Prostate gland (tissue), 2 donors: ENCODE measurements at regions not wholly inside any gene's neighbourhood (a gene's known extent, or its start where the extent isn't known, plus 50 kb on each side); places are given as distances from the start of the nearest gene placed in this dataset.

ENCODE experiments used
- DNase-seq: peaks from one replicate; pipeline ENCODE4 v3.0.0-alpha.2; 2019; ENCODE audit warnings: low spot score
- H3K27ac ChIP-seq, 2 donors: fragments of 200-600 bp; sonication (generic); 2 replicates each; pipeline ENCODE4 v1.5.1; 2017 to 2019
- H3K27me3 ChIP-seq: fragments of 200-600 bp; sonication (generic); replicated peaks from 2 replicates; pipeline ENCODE4 v1.5.1; 2019; ENCODE audit not compliant: insufficient read depth
- H3K36me3 ChIP-seq, 2 donors: fragments of 200-600 bp; sonication (generic); 1 replicate in 1 of 2; 2 replicates in 1 of 2; pipeline versions ENCODE4 v1.5.1 to v1.8.1; 2017 to 2019
- H3K4me1 ChIP-seq: fragments of 200-600 bp; sonication (generic); replicated peaks from 2 replicates; pipeline ENCODE4 v1.5.1; 2019
- H3K4me3 ChIP-seq, 2 donors: fragments of 200-600 bp; sonication (generic); 2 replicates each; pipeline ENCODE4 v1.5.1; 2017 to 2019
- H3K9me3 ChIP-seq: fragments of 200-600 bp; sonication (generic); 2 replicates; pipeline ENCODE4 v1.5.1; 2017
- POLR2A ChIP-seq: fragments of 450-650 bp; IDR thresholded peaks from one replicate; pipeline ENCODE4 v1.6.1; 2016; ENCODE audit warnings: antibody characterized with exemption, mild to moderate bottlenecking
- POLR2AphosphoS5 ChIP-seq: sonication (generic); formaldehyde crosslinking; IDR thresholded peaks from one replicate; pipeline ENCODE4 v1.6.1; 2017; ENCODE audit warnings: antibody characterized with exemption
- WGBS: methylation state at CpG from one replicate; pipeline ENCODE4 v1.1.5; 2018; 5-methylcytosine and 5-hydroxymethylcytosine counted together
- intact Hi-C: fragments of 100-400 bp; cut with DNase I; formaldehyde crosslinking; loops from one replicate; pipeline ENCODE4 v1.14.2; 2022
- TF ChIP-seq, protein P1 (sequence below), 4 experiments: fragments of 200-600 bp in 2 of 4; fragments of 450-650 bp in 2 of 4; sonication (generic) in 2 of 4; IDR thresholded peaks; 1 replicate in 3 of 4; 2 replicates in 1 of 4; pipeline ENCODE4 v1.5.1; 2016 to 2019; ENCODE audit warnings: antibody characterized with exemption in 4 of 4, mild to moderate bottlenecking in 2 of 4, moderate library complexity in 2 of 4

DNA sequence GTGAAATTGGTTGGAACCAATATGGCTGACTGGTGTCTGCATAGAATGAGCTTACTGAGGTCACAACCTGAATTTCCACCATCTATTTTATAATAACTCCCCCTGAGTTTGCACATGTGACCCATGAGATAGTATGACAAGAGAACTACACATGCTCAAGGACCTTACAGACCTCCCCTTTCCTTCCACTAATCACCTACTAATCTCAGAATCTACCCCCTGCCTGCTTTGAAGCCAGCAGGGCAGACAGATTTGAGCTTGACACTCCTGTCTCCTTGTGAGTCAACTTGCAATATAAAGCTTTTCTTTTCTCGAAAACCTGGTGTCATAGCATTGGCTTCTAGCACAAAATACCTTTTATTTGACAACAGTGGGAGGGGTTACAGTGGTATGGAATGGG is 248.4 kb downstream of the RFC3 start:
- no peaks in the 10 kb centered on the region for H3K36me3 ChIP-seq
- no peaks in the 10 kb centered on the region for H3K27me3 ChIP-seq
- intact Hi-C loops: no loop called here
- no peak for TF ChIP-seq POLR2AphosphoS5
- no peaks in the 10 kb centered on the region for H3K4me1 ChIP-seq
- H3K4me3 ChIP-seq: no peak overlapping the region
- H3K27ac ChIP-seq: no peak overlapping the region
- H3K9me3 ChIP-seq: no peaks in the 10 kb centered on the region
- WGBS: 65% methylated on average over 1 of the region's 1 CpG
- no peak for DNase-seq

DNA sequence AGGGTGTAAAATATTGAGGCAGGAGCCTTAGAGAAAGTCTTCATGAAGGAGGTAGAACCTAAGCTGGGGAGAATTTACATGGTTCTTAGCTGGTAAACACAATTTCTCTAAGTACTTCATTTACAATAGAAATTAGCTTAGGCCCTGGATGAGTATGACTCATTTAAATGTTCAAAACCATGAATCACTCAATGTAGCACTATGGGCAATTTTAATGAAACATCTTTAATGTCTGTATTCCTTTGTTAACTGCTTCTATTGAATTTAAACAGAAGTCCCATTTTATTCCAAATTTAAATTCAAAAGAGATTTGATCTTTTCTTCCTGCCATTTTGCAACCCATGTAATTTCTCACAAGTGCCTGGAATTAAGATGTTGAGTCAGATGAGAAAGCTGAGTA is 252.1 kb downstream of the RFC3 start:
- intact Hi-C loops: loop anchor here (10.0 kb wide), 1 partner anchor 265 kb away; no protein-coding TSS in a partner anchor
- Histone ChIP-seq H3K36me3 (no peaks in the 10 kb centered on the region), H3K27me3 (no peaks in the 10 kb centered on the region), H3K9me3 (no peaks in the 10 kb centered on the region), H3K27ac (no peak overlapping the region), H3K4me1 (no peaks in the 10 kb centered on the region), H3K4me3 (no peak overlapping the region)
- TF ChIP-seq POLR2AphosphoS5: no peak
- no peak for TF ChIP-seq POLR2A
- TF ChIP-seq, protein P1, sequence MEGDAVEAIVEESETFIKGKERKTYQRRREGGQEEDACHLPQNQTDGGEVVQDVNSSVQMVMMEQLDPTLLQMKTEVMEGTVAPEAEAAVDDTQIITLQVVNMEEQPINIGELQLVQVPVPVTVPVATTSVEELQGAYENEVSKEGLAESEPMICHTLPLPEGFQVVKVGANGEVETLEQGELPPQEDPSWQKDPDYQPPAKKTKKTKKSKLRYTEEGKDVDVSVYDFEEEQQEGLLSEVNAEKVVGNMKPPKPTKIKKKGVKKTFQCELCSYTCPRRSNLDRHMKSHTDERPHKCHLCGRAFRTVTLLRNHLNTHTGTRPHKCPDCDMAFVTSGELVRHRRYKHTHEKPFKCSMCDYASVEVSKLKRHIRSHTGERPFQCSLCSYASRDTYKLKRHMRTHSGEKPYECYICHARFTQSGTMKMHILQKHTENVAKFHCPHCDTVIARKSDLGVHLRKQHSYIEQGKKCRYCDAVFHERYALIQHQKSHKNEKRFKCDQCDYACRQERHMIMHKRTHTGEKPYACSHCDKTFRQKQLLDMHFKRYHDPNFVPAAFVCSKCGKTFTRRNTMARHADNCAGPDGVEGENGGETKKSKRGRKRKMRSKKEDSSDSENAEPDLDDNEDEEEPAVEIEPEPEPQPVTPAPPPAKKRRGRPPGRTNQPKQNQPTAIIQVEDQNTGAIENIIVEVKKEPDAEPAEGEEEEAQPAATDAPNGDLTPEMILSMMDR (IDR thresholded peaks at IDR 0.05): no peak
- DNase-seq: no peak

DNA sequence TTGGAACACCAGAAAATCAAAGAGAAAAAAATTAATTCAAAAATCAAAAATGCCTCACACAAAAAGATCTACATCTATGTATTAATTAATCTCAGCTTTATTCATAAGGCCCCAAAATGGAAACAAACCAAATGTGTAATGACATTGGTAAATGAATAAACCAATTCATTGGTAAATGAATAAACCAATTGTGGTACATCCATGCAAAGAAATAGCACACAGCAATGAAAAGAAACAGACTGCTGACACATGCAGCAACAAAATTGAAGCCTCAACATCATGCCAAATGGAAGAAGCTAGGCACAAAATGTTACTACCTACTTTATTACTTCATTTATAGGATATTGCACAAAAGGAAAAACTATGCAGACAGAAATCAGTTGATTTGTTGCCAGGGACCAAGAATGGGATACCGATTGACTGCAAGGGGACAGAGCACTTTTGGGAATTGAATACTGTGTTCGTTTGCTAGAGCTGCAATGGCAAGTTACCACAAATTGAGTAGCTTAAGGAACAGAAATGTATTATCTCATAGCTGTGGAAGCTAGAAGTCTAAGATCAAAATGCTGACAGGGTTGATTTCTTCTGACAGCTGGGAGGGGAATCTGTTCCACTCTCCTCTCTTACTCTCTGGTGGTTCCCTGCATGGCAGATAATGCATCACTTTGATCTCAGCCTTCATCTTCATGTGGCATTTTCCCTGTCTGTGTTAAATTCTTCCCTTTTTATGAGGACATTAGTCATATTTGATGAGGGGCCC is 252.8 kb downstream of the RFC3 start:
- Histone ChIP-seq H3K4me3 (no peak overlapping the region), H3K4me1 (no peaks in the 10 kb centered on the region), H3K36me3 (no peaks in the 10 kb centered on the region), H3K27ac (no peak overlapping the region), H3K9me3 (no peaks in the 10 kb centered on the region), H3K27me3 (no peaks in the 10 kb centered on the region)
- TF ChIP-seq, protein P1 (IDR thresholded peaks at IDR 0.05): no peak
- no peak for TF ChIP-seq POLR2A
- no peak for TF ChIP-seq POLR2AphosphoS5
- DNase-seq: no peak
- intact Hi-C loops: loop anchor here (10.0 kb wide), 1 partner anchor 266 kb away; no protein-coding TSS in a partner anchor
- 85% methylated on average over 2 of the region's 2 CpGs for WGBS

DNA sequence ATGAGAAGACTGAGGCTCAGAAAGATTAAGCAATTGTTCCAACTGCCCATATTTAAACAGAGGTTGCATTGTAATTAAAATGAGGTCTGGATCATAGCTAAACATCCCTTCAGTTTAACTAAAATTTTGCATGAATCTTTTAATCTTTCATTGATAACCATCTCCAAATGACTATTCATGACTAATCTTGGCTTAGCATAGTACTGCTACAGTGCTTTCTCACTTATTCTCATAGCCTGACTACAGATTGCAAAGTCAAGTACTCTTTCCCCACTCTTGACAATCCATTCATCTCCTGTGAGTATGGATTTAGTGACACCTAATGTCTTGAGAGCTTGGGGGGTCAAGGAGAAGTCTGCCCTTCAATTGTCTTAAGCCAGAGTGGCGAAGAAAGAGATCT is 258.4 kb downstream of the RFC3 start:
- 94% methylated on average over 1 of the region's 1 CpG for WGBS
- H3K27ac ChIP-seq: no peak overlapping the region
- no peaks in the 10 kb centered on the region for H3K9me3 ChIP-seq
- H3K27me3 ChIP-seq: no peaks in the 10 kb centered on the region
- intact Hi-C loops: loop anchor here (5.0 to 10.0 kb wide), 3 partner anchors 144 to 1086 kb away; no protein-coding TSS in a partner anchor
- TF ChIP-seq POLR2A: no peak
- TF ChIP-seq POLR2AphosphoS5: no peak
- TF ChIP-seq, protein P1 (IDR thresholded peaks at IDR 0.05): no peak
- H3K4me1 ChIP-seq: no peaks in the 10 kb centered on the region
- no peak overlapping the region for H3K4me3 ChIP-seq
- DNase-seq: no peak
- no peaks in the 10 kb centered on the region for H3K36me3 ChIP-seq

DNA sequence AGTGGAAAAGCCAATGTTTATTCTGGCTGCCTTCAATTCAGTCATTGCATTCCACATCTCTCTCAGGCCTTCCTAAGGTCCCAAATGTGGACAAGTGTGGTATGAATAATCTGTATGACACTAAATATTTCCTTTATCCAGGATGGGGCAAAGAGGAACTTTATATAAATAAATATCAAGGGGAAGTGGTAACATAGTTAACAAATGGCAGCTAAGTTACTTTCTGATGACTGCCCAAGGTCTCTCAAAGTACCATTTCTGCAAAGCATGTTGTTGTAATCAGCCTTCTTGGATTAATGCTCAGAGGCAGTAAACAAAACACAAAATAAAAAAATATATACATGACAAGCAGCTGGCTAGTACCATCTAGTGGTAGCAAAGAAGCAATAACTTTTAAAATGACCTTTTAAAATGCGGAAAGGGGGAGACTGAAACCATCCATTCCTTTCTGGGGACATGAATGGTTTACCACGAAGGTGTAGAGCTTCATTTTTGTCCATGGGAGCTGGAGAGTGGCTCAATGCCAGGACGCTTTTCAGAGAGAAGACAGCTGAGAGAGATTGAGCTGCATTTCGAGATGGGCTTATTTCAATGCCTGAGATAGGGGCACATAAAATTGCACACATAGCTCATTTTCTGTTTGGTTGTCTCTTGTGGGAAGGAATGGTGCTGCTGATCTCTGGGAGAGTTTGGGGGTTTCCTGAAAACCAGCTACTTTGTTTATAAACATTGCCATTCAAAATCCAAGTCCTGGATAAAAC is 259.2 kb downstream of the RFC3 start:
- no peak for DNase-seq
- intact Hi-C loops: loop anchor here (5.0 to 10.0 kb wide), 3 partner anchors 145 to 1085 kb away; no protein-coding TSS in a partner anchor
- WGBS: 21% methylated on average over 4 of the region's 4 CpGs

More for the DNA sequence above, 259.2 kb downstream of the RFC3 start:
- TF ChIP-seq, protein P1 (IDR thresholded peaks at IDR 0.05): peak; percentile 40 to 65 (median 51)
- TF ChIP-seq POLR2A: no peak
- no peak for TF ChIP-seq POLR2AphosphoS5
- Histone ChIP-seq H3K4me1 (no peaks in the 10 kb centered on the region), H3K27me3 (no peaks in the 10 kb centered on the region), H3K4me3 (no peak overlapping the region), H3K27ac (no peak overlapping the region), H3K36me3 (no peaks in the 10 kb centered on the region), H3K9me3 (no peaks in the 10 kb centered on the region)
